ENCODE measurements at regions not wholly inside any gene's neighbourhood (a gene's known extent, or its start where the extent isn't known, plus 50 kb on each side); places are given as distances from the start of the nearest gene placed in this dataset.

DNA sequence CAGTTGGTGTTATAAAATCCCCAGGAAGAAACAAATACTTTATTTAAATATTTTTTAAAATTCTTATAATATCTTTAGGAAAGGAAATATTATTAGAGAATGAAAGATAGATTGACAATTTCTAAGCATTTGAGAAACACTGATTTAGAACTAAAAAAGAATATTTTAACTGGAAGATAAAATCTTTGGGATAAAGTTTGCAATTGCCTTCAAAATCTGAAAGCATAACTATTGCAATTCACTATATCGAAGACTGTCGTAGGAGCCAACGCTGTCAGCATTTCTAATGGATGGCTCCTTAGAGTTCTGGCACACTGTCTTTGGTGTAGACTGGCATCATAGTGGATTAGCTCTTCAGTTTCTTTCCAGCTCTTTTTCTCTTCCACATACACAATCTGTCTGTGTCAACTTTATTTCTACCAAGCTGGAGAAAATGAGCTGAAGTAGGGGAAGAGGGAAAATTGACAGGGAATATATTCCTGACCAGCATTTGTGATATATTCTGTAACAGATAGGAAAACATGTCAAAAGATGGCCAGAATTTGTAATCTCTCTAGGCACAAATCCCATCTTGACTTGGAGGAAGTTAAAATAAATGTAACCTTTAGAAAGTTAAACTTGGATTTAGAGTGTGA, 1561.4 kb downstream of the MAT2B start:
- Histone ChIP-seq H3K4me3 (no peak overlapping the region), H3K36me3 (no peaks in the 10 kb centered on the region), H3K27me3 (no peaks in the 10 kb centered on the region), H3K4me1 (no peaks in the 10 kb centered on the region), H3K27ac (no peak overlapping the region), H3K9me3 (no peaks in the 10 kb centered on the region)
- TF ChIP-seq, protein P1, sequence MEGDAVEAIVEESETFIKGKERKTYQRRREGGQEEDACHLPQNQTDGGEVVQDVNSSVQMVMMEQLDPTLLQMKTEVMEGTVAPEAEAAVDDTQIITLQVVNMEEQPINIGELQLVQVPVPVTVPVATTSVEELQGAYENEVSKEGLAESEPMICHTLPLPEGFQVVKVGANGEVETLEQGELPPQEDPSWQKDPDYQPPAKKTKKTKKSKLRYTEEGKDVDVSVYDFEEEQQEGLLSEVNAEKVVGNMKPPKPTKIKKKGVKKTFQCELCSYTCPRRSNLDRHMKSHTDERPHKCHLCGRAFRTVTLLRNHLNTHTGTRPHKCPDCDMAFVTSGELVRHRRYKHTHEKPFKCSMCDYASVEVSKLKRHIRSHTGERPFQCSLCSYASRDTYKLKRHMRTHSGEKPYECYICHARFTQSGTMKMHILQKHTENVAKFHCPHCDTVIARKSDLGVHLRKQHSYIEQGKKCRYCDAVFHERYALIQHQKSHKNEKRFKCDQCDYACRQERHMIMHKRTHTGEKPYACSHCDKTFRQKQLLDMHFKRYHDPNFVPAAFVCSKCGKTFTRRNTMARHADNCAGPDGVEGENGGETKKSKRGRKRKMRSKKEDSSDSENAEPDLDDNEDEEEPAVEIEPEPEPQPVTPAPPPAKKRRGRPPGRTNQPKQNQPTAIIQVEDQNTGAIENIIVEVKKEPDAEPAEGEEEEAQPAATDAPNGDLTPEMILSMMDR (IDR thresholded peaks at IDR 0.05): no peak
- intact Hi-C loops (cut with DNase I): no loop called here
- DNase-seq (no peak), ATAC-seq (no peak)

GRCh38 chr5:165076686-165077085, 1571.3 kb downstream of the MAT2B start:
- H3K36me3 ChIP-seq: no peaks in the 10 kb centered on the region
- no peak for DNase-seq
- no peak overlapping the region for H3K27ac ChIP-seq
- intact Hi-C loops (cut with DNase I): no loop called here
- H3K27me3 ChIP-seq: no peaks in the 10 kb centered on the region
- no peaks in the 10 kb centered on the region for H3K4me1 ChIP-seq
- TF ChIP-seq, protein P1 (IDR thresholded peaks at IDR 0.05): no peak
- no peak for ATAC-seq
- no peaks in the 10 kb centered on the region for H3K9me3 ChIP-seq
- H3K4me3 ChIP-seq: no peak overlapping the region

DNA sequence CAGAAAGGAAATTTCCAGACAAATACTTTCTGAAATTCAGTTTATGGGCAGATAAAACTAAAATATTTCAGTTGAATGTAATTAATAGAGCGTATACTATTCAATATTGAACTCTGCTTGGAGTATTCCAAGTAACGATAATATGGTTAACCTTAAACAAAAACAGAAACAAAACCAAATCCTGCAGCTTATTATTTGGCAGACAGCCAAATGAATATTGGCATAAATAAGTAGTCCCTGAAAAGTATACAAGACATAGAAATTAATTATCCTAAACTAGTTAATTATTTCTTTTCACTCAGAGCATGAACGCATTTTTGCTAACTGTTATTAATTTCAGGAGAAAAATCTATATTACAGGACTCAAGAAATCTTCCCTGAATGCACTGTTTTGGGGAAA, 1574.0 kb downstream of the MAT2B start:
- H3K9me3 ChIP-seq: no peaks in the 10 kb centered on the region
- no peak for DNase-seq
- TF ChIP-seq, protein P1 (IDR thresholded peaks at IDR 0.05): no peak
- intact Hi-C loops (cut with DNase I): no loop called here
- no peaks in the 10 kb centered on the region for H3K36me3 ChIP-seq
- no peak overlapping the region for H3K27ac ChIP-seq
- H3K4me1 ChIP-seq: no peaks in the 10 kb centered on the region
- no peak overlapping the region for H3K4me3 ChIP-seq
- ATAC-seq: no peak
- H3K27me3 ChIP-seq: no peaks in the 10 kb centered on the region

GRCh38 chr5:165083394-165083793, 1578.0 kb downstream of the MAT2B start:
- no peaks in the 10 kb centered on the region for H3K4me1 ChIP-seq
- H3K27me3 ChIP-seq: no peaks in the 10 kb centered on the region
- ATAC-seq (no peak), DNase-seq (no peak)
- H3K36me3 ChIP-seq: no peaks in the 10 kb centered on the region
- H3K27ac ChIP-seq: no peak overlapping the region
- intact Hi-C loops (cut with DNase I): no loop called here
- no peak overlapping the region for H3K4me3 ChIP-seq
- TF ChIP-seq, protein P1 (IDR thresholded peaks at IDR 0.05): no peak
- no peaks in the 10 kb centered on the region for H3K9me3 ChIP-seq

GRCh38 chr5:165086465-165086864, 1581.0 kb downstream of the MAT2B start:
- H3K36me3 ChIP-seq: no peaks in the 10 kb centered on the region
- ATAC-seq: no peak

More at GRCh38 chr5:165086465-165086864, 1581.0 kb downstream of the MAT2B start:
- no peak for DNase-seq
- Histone ChIP-seq H3K9me3 (no peaks in the 10 kb centered on the region), H3K27ac (no peak overlapping the region), H3K27me3 (no peaks in the 10 kb centered on the region), H3K4me3 (no peak overlapping the region), H3K4me1 (no peaks in the 10 kb centered on the region)
- TF ChIP-seq, protein P1 (IDR thresholded peaks at IDR 0.05): no peak
- intact Hi-C loops (cut with DNase I): no loop called here

All from upper lobe of right lung (tissue), 1 donor.